Stomach (tissue), 4 donors: ENCODE measurements at regions not wholly inside any gene's neighbourhood (a gene's known extent, or its start where the extent isn't known, plus 50 kb on each side); places are given as distances from the start of the nearest gene placed in this dataset.
"Not testable (repeated sequence)": the region's sequence is repeated elsewhere in the genome, so short reads cannot be mapped to it uniquely, and the experiment has no call there.

Experiments used
- EP300 ChIP-seq: sonication (generic); formaldehyde crosslinking; IDR thresholded peaks from one replicate; pipeline ENCODE4 v1.6.1; 2017; ENCODE audit warnings: antibody characterized with exemption
- POLR2A ChIP-seq, 4 donors: fragments of 450-650 bp; IDR thresholded peaks; one replicate each; pipeline ENCODE4 v1.6.1; 2016; ENCODE audit warnings: antibody characterized with exemption in 4 of 4, control low read depth in 2 of 4, mild to moderate bottlenecking in 1 of 4, moderate library complexity in 1 of 4
- POLR2AphosphoS5 ChIP-seq, 3 donors: sonication (generic); formaldehyde crosslinking; IDR thresholded peaks; one replicate each; pipeline ENCODE4 v1.6.1; 2016; ENCODE audit warnings: antibody characterized with exemption in 3 of 3
- TF ChIP-seq, protein P1 (sequence below), 7 experiments: fragments of 450-650 bp in 4 of 7; fragments of 200-600 bp in 3 of 7; sonication (generic) in 3 of 7; IDR thresholded peaks; one replicate each; pipeline ENCODE4 v1.5.1; 2016 to 2019; ENCODE audit warnings: antibody characterized with exemption in 7 of 7, control low read depth in 2 of 7, mild to moderate bottlenecking in 1 of 7

DNA sequence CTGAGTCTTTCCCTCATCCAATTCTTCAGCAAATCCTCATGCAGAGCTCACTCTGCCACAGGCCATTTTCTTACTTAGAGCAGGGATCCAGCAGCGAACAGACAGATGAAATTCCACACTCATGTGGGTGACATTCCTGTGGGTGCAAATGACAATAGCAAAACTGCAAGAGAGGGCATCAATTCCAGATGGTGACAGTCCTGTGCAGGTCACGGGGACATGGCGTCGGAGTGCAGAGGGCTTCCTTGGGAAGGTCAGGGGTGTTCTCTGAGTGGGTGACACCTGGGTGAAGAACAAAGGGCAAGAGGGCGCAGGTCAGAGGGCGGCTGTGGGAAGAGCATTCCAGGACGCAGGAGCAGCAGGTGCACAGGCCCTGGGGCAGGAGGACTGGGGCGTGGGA, 500.0 kb downstream of the PREX1 start:
- TF ChIP-seq, protein P1, sequence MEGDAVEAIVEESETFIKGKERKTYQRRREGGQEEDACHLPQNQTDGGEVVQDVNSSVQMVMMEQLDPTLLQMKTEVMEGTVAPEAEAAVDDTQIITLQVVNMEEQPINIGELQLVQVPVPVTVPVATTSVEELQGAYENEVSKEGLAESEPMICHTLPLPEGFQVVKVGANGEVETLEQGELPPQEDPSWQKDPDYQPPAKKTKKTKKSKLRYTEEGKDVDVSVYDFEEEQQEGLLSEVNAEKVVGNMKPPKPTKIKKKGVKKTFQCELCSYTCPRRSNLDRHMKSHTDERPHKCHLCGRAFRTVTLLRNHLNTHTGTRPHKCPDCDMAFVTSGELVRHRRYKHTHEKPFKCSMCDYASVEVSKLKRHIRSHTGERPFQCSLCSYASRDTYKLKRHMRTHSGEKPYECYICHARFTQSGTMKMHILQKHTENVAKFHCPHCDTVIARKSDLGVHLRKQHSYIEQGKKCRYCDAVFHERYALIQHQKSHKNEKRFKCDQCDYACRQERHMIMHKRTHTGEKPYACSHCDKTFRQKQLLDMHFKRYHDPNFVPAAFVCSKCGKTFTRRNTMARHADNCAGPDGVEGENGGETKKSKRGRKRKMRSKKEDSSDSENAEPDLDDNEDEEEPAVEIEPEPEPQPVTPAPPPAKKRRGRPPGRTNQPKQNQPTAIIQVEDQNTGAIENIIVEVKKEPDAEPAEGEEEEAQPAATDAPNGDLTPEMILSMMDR (IDR thresholded peaks at IDR 0.05) = not testable (repeated sequence)
- TF ChIP-seq POLR2AphosphoS5 (IDR thresholded peaks at IDR 0.05); EP300; POLR2A (IDR thresholded peaks at IDR 0.05): not testable (repeated sequence)
